Esophagus muscularis mucosa (tissue), 4 donors: ENCODE measurements at regions not wholly inside any gene's neighbourhood (a gene's known extent, or its start where the extent isn't known, plus 50 kb on each side); places are given as distances from the start of the nearest gene placed in this dataset.

Source experiments
- CTCF ChIP-seq, 3 experiments: fragments of 200-600 bp in 2 of 3; fragments of 450-650 bp in 1 of 3; sonication (generic) in 2 of 3; IDR thresholded peaks; one replicate each; pipeline ENCODE4 v1.5.1; 2017 to 2019; ENCODE audit warnings: antibody characterized with exemption in 3 of 3, mild to moderate bottlenecking in 2 of 3, moderate library complexity in 1 of 3
- EP300 ChIP-seq: sonication (generic); formaldehyde crosslinking; IDR thresholded peaks from one replicate; pipeline ENCODE4 v1.6.1; 2017; ENCODE audit warnings: antibody characterized with exemption
- POLR2AphosphoS5 ChIP-seq, 2 donors: sonication (generic); formaldehyde crosslinking; IDR thresholded peaks; one replicate each; pipeline ENCODE4 v1.6.1; 2017; ENCODE audit warnings: antibody characterized with exemption in 2 of 2

DNA sequence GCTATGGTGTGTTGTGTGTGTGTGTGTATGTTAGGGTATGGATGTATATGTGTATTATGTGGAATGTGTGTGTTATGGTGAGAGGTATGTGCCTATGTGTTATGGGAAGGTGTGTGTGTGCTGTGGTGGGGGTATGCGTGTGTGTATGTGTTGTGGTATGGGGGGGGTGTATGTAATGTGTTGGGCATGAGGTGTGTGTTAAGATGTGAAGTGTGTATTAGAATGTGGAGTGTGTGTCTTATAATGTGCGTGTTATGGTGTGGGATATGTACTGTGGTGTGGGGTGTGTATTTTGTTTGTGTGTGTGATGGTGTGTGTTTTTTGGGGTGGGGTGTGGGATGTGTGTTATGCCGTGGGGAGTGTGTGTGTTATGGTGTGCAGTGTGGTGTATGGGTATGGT lies 242.5 kb downstream of the RHOU start:
- TF ChIP-seq CTCF (IDR thresholded peaks at IDR 0.05) (no peak), POLR2AphosphoS5 (IDR thresholded peaks at IDR 0.05) (no peak), EP300 (no peak)
